HCT116 (cell line): ENCODE measurements at regions not wholly inside any gene's neighbourhood (a gene's known extent, or its start where the extent isn't known, plus 50 kb on each side); places are given as distances from the start of the nearest gene placed in this dataset.

Experiments used
- ATAC-seq: fragments of 200-7000 bp; cut with Tn5 transposase; 2 replicates; pipeline ENCODE4 v1.9.1; 2020; ENCODE audit warnings: mild to moderate bottlenecking, moderate library complexity
- BruUV-seq: library from RNA; stranded (reverse); fragments of 400-500 nt; replicated peaks from 2 replicates; lab custom pipeline; 2021; lab: Mats Ljungman, UMichigan
- CTCF ChIA-PET: fragments of 300-600 bp; sonication (Branson Sonifier 250); formaldehyde crosslinking; loops from one replicate; lab custom pipeline; 2021; ENCODE audit warnings: antibody characterized with exemption; lab: Charles Lee
- POLR2A ChIA-PET: fragments of 300-600, 350-600 bp; sonication (Branson Sonifier 250); formaldehyde crosslinking; loops from one replicate; lab custom pipeline; 2021; ENCODE audit warnings: antibody characterized with exemption; lab: Charles Lee
- RAD21 ChIA-PET, 2 experiments: fragments of 300-600 bp; sonication (Branson Sonifier 250); formaldehyde crosslinking; loops; one replicate each; lab custom pipeline; 2023; ENCODE audit warnings: low total read pairs in 2 of 2; ENCODE audit not compliant: uncharacterized antibody in 2 of 2, unreplicated experiment in 2 of 2, low non-redundant PET in 1 of 2; lab: Charles Lee
- DNase-seq: peaks from one replicate; pipeline ENCODE4 v3.0.0-alpha.2; 2010; ENCODE audit warnings: low read depth, low spot score
- H2AFZ ChIP-seq: fragments of 200-600 bp; shearing (Covaris generic), sonication (generic); 2 replicates; pipeline ENCODE4 v1.6.1; 2017; ENCODE audit warnings: low read depth, mixed run types, mixed read lengths, antibody characterized with exemption, low read length; ENCODE audit not compliant: poor library complexity, severe bottlenecking
- H3K27ac ChIP-seq: 2 replicates; pipeline ENCODE4 v1.5.1; 2012; ENCODE audit warnings: low read depth, low read length
- H3K27me3 ChIP-seq: fragments of 200-600 bp; sonication (generic); 2 replicates; pipeline ENCODE4 v1.6.1; 2016; ENCODE audit warnings: mixed run types, low read length, mixed read lengths; ENCODE audit not compliant: insufficient read depth
- H3K36me3 ChIP-seq, 2 experiments: fragments of 200-500 bp in 1 of 2; fragments of 200-600 bp in 1 of 2; sonication (Bioruptor generic) in 1 of 2; sonication (generic) in 1 of 2; 2 replicates each; pipeline versions ENCODE4 v1.5.1 to v1.6.1; 2014 to 2016; ENCODE audit warnings: low read length in 2 of 2, inconsistent platforms in 1 of 2, mixed read lengths in 1 of 2, mixed run types in 1 of 2; ENCODE audit not compliant: insufficient read depth in 2 of 2, control insufficient read depth in 1 of 2
- H3K4me1 ChIP-seq, 2 experiments: fragments of 200-600 bp in 1 of 2; sonication (generic) in 1 of 2; 2 replicates each; pipeline versions ENCODE4 v1.5.1 to v1.6.1; 2012 to 2017; ENCODE audit warnings: low read length in 2 of 2, inconsistent platforms in 1 of 2, mild to moderate bottlenecking in 1 of 2, mixed read lengths in 1 of 2, mixed run types in 1 of 2, moderate library complexity in 1 of 2; ENCODE audit not compliant: insufficient read depth in 2 of 2, control insufficient read depth in 1 of 2
- H3K4me2 ChIP-seq: fragments of 200-600 bp; sonication (generic); 2 replicates; pipeline ENCODE4 v1.6.1; 2017; ENCODE audit warnings: mixed run types, low read length, mixed read lengths
- H3K4me3 ChIP-seq, 2 experiments: fragments of 200-600 bp in 1 of 2; sonication (generic) in 1 of 2; replicated peaks in 1 of 2; 2 replicates each; pipeline ENCODE4 v1.5.1; 2011 to 2016; ENCODE audit warnings: low read length in 2 of 2, control low read depth in 1 of 2, low read depth in 1 of 2, mild to moderate bottlenecking in 1 of 2, mixed read lengths in 1 of 2, mixed run types in 1 of 2
- H3K79me2 ChIP-seq: fragments of 200-600 bp; sonication (generic); 2 replicates; pipeline ENCODE4 v1.6.1; 2017; ENCODE audit warnings: mild to moderate bottlenecking, mixed run types, low read length, moderate library complexity, mixed read lengths; ENCODE audit not compliant: insufficient read depth
- H3K9ac ChIP-seq: fragments of 200-600 bp; sonication (generic); 2 replicates; pipeline ENCODE4 v1.6.1; 2016; ENCODE audit warnings: low read length, mixed read lengths
- H3K9me2 ChIP-seq: fragments of 200-600 bp; sonication (generic), shearing (Covaris generic); 2 replicates; pipeline ENCODE4 v1.6.1; 2017; ENCODE audit warnings: mixed run types, mild to moderate bottlenecking, moderate library complexity; ENCODE audit not compliant: insufficient read depth
- H3K9me3 ChIP-seq, 2 experiments: fragments of 200-500 bp in 1 of 2; fragments of 200-600 bp in 1 of 2; sonication (Bioruptor generic) in 1 of 2; sonication (generic) in 1 of 2; 2 replicates each; pipeline ENCODE4 v1.6.1; 2014 to 2017; ENCODE audit warnings: low read length in 2 of 2, mixed read lengths in 2 of 2, inconsistent platforms in 1 of 2, low read depth in 1 of 2, mild to moderate bottlenecking in 1 of 2, mixed run types in 1 of 2, moderate library complexity in 1 of 2; ENCODE audit not compliant: control insufficient read depth in 1 of 2, insufficient read depth in 1 of 2
- H4K20me1 ChIP-seq: fragments of 200-600 bp; sonication (generic), shearing (Covaris generic); 2 replicates; pipeline ENCODE4 v1.6.1; 2017; ENCODE audit warnings: mixed run types, mild to moderate bottlenecking, moderate library complexity; ENCODE audit not compliant: insufficient read depth
- CBX3 ChIP-seq: IDR thresholded peaks from 2 replicates; pipeline ENCODE4 v1.6.1; 2012; ENCODE audit warnings: low read depth
- CEBPB ChIP-seq: IDR thresholded peaks from 2 replicates; pipeline ENCODE4 v1.6.1; 2012; ENCODE audit warnings: low read depth
- ELF1 ChIP-seq: IDR thresholded peaks from 2 replicates; pipeline ENCODE4 v1.6.1; 2012; ENCODE audit warnings: low read depth, borderline replicate concordance
- EZH2 ChIP-seq: fragments of 200-600 bp; sonication (generic); IDR thresholded peaks from 2 replicates; pipeline ENCODE4 v1.6.1; 2017; ENCODE audit warnings: antibody characterized with exemption, mixed run types
- EZH2phosphoT487 ChIP-seq: fragments of 200-600 bp; IDR thresholded peaks from 2 replicates; pipeline ENCODE4 v1.6.1; 2018; ENCODE audit warnings: antibody characterized with exemption, borderline replicate concordance
- JUND ChIP-seq: IDR thresholded peaks from 2 replicates; pipeline ENCODE4 v1.6.1; 2012
- REST ChIP-seq: IDR thresholded peaks from 2 replicates; pipeline ENCODE4 v1.6.1; 2012; ENCODE audit warnings: low read depth
- SIN3A ChIP-seq: IDR thresholded peaks from 2 replicates; pipeline ENCODE4 v1.6.1; 2012; ENCODE audit warnings: low read depth
- SRF ChIP-seq: IDR thresholded peaks from 2 replicates; pipeline ENCODE4 v1.6.1; 2012; ENCODE audit warnings: low read depth
- TCF7L2 ChIP-seq: IDR thresholded peaks from 2 replicates; pipeline ENCODE4 v1.7.0; 2011; ENCODE audit warnings: borderline replicate concordance, inconsistent platforms; ENCODE audit not compliant: insufficient read depth, insufficient read length; ENCODE audit errors: extremely low read depth
- YY1 ChIP-seq: IDR thresholded peaks from 2 replicates; pipeline ENCODE4 v1.6.1; 2011; ENCODE audit warnings: low read length, low read depth, moderate library complexity, mild to moderate bottlenecking; ENCODE audit not compliant: insufficient replicate concordance; ENCODE audit errors: extremely low read depth
- intact Hi-C: fragments of 100-400 bp; cut with micrococcal nuclease; formaldehyde crosslinking; loops from 2 replicates; pipeline ENCODE4 v1.10.0; 2022
- TF ChIP-seq, protein P1 (sequence below): IDR thresholded peaks from 2 replicates; pipeline ENCODE4 v1.6.1; 2012

DNA sequence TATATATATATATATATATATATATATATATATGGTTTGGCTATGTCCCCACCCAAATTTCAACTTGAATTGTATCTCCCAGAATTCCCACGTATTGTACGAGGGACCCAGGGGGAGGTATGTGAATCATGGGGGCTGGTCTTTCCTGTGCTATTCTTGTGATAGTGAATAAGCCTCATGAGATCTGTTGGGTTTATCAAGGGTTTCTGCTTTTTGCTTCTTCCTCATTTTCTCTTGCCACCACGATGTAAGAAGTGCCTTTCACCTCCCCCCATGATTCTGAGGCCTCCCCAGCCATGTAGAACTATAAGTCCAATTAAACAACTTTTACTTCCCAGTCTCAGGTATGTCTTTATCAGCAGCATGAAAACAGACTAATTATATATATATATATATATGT, 52.3 kb upstream of the ADAMTS2 start:
- DNase-seq (no peak), ATAC-seq (no peak)
- Histone ChIP-seq H3K9me2 (no peaks in the 10 kb centered on the region), H3K9ac (no peak overlapping the region), H3K9me3 (peaks cover 13 to 15% of the 10 kb centered on the region in 2 experiments; a peak in 2 of 4 replicates), H3K36me3 (no peaks in the 10 kb centered on the region), H4K20me1 (no peaks in the 10 kb centered on the region), H3K27me3 (no peaks in the 10 kb centered on the region), H3K4me2 (no peak overlapping the region), H3K79me2 (no peaks in the 10 kb centered on the region), H2AFZ (no peak overlapping the region), H3K4me3 (no peak overlapping the region), H3K4me1 (peaks cover 0 to 17% of the 10 kb centered on the region in 2 experiments; a peak in 2 of 4 replicates), H3K27ac (no peak overlapping the region)
- ChIA-PET POLR2A (no interaction called here), RAD21 (no interaction called here), CTCF (no interaction called here)
- intact Hi-C loops, result no loop called here
- TF ChIP-seq CBX3 (no peak), EZH2phosphoT487 (no peak), ELF1 (no peak), TCF7L2 (no peak), CEBPB (no peak), JUND (no peak), SIN3A (no peak), SRF (no peak), EZH2 (no peak), REST (no peak), YY1 (no peak)
- TF ChIP-seq, protein P1, sequence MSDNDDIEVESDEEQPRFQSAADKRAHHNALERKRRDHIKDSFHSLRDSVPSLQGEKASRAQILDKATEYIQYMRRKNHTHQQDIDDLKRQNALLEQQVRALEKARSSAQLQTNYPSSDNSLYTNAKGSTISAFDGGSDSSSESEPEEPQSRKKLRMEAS, result no peak
- BruUV-seq, result no TSS peak
